SJSA1 (cell line): ENCODE measurements at regions not wholly inside any gene's neighbourhood (a gene's known extent, or its start where the extent isn't known, plus 50 kb on each side); places are given as distances from the start of the nearest gene placed in this dataset.

Experiments used
- DNase-seq, 2 experiments: peaks; one replicate each; pipeline ENCODE4 v3.0.0-alpha.2; 2015 to 2020; ENCODE audit warnings: low spot score in 2 of 2, low read depth in 1 of 2
- H3K27ac ChIP-seq: fragments of 250-450 bp; sonication (Bioruptor Pico); 2 replicates; pipeline ENCODE4 v1.5.1; 2020; ENCODE audit warnings: mild to moderate bottlenecking, moderate library complexity
- H3K27me3 ChIP-seq: fragments of 250-450 bp; sonication (Bioruptor Pico); replicated peaks from 2 replicates; pipeline ENCODE4 v1.5.1; 2020; ENCODE audit warnings: mild to moderate bottlenecking, moderate library complexity
- H3K36me3 ChIP-seq: fragments of 250-450 bp; sonication (Bioruptor Pico); 2 replicates; pipeline ENCODE4 v1.5.1; 2020; ENCODE audit warnings: mild to moderate bottlenecking
- H3K4me1 ChIP-seq: fragments of 250-450 bp; sonication (Bioruptor Pico); replicated peaks from 2 replicates; pipeline ENCODE4 v1.6.1; 2021; ENCODE audit warnings: mild to moderate bottlenecking
- H3K4me3 ChIP-seq: fragments of 250-450 bp; sonication (Bioruptor Pico); 2 replicates; pipeline ENCODE4 v1.5.1; 2020; ENCODE audit warnings: mild to moderate bottlenecking
- H3K9me3 ChIP-seq: fragments of 250-450 bp; sonication (Bioruptor Pico); replicated peaks from 2 replicates; pipeline ENCODE4 v1.5.1; 2020; ENCODE audit warnings: mild to moderate bottlenecking

- H3K36me3 ChIP-seq = no peaks in the 10 kb centered on the region
- no peak for DNase-seq
- no peaks in the 10 kb centered on the region for H3K9me3 ChIP-seq
- H3K4me3 ChIP-seq = no peak overlapping the region
- H3K4me1 ChIP-seq = no peaks in the 10 kb centered on the region
- no peak overlapping the region for H3K27ac ChIP-seq
- no peaks in the 10 kb centered on the region for H3K27me3 ChIP-seq
Observed at GRCh38 chr17:14942526-14943190, 322.5 kb downstream of the PMP22 start.

- Histone ChIP-seq H3K4me1 (no peaks in the 10 kb centered on the region), H3K27me3 (no peaks in the 10 kb centered on the region), H3K27ac (no peak overlapping the region), H3K9me3 (no peaks in the 10 kb centered on the region; the same call in 1 of the 2 replicates), H3K4me3 (no peak overlapping the region), H3K36me3 (no peaks in the 10 kb centered on the region)
- DNase-seq = no peak
Observed at GRCh38 chr17:14940938-14941265, 324.2 kb downstream of the PMP22 start.

GRCh38 chr17:14940108-14940937 lies 324.8 kb downstream of the PMP22 start:
- Histone ChIP-seq H3K27me3 (no peaks in the 10 kb centered on the region), H3K36me3 (no peaks in the 10 kb centered on the region), H3K9me3 (no peaks in the 10 kb centered on the region; the same call in 1 of the 2 replicates), H3K4me1 (no peaks in the 10 kb centered on the region), H3K27ac (no peak overlapping the region), H3K4me3 (no peak overlapping the region)
- no peak for DNase-seq

DNA sequence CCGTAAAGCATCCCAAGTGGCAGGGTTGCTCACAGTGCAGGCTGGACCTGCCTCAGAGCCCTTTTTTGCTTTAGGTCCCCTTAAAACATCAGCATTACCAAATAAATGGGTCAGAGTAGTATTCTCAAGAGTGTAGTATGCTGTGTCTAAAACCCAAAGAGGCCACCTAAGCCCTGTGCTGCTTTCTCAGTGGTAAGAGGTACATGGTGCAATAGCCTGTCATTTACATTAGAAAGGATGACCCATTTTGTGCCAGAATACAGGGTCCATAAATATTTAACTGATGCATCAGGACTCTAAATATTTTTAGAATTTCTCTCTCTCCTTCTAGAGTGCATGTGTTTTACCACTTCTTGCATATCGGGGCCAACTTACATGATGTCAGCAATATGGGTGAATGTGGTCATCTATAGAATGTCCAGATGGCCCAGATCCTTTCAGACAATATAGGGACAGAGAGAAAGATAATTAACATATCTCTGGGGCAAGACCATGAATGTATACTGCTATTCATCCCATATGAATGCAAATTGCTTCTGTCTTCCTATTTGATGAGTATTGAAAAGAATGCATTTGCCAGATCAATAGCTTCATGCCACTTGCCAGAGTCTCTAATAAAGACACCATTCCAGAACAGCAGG lies 329.2 kb downstream of the PMP22 start:
- H3K9me3 ChIP-seq = no peaks in the 10 kb centered on the region; the same call in 1 of the 2 replicates
- H3K27ac ChIP-seq = no peak overlapping the region
- no peaks in the 10 kb centered on the region for H3K27me3 ChIP-seq
- no peaks in the 10 kb centered on the region for H3K4me1 ChIP-seq
- no peak for DNase-seq
- no peaks in the 10 kb centered on the region for H3K36me3 ChIP-seq
- no peak overlapping the region for H3K4me3 ChIP-seq

- Histone ChIP-seq H3K36me3 (no peaks in the 10 kb centered on the region), H3K27ac (no peak overlapping the region), H3K9me3 (no peaks in the 10 kb centered on the region; the same call in 1 of the 2 replicates), H3K4me3 (no peak overlapping the region), H3K27me3 (no peaks in the 10 kb centered on the region), H3K4me1 (no peaks in the 10 kb centered on the region)
- DNase-seq = no peak
Observed at GRCh38 chr17:14935139-14935841, 329.8 kb downstream of the PMP22 start.

DNA sequence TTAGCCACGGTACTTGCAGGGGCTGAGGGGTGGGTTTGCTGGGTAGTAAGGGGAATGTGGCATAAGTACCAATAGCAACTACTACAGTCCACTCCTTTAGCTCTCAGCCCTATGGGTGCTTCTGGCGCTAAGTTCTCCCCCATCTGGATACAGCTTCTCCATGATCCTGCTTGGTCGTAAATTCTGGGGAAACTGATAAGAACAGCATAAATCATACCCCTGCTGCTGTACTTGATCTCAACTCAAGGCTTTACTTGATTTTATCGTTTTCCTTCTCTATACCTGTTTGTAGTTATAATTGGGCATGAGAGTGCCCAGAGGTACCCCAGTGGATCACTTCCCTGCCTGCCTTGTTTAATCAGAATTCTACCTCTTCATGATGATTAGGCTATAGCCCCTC lies 331.4 kb downstream of the PMP22 start:
- Histone ChIP-seq H3K36me3 (no peaks in the 10 kb centered on the region), H3K4me1 (no peaks in the 10 kb centered on the region), H3K27ac (no peak overlapping the region), H3K9me3 (no peaks in the 10 kb centered on the region; the same call in 1 of the 2 replicates), H3K27me3 (no peaks in the 10 kb centered on the region), H3K4me3 (no peak overlapping the region)
- no peak for DNase-seq

- peak; percentile 35 to 58 for DNase-seq
- peaks cover 5% of the 10 kb centered on the region for H3K9me3 ChIP-seq
- H3K27ac ChIP-seq = no peak overlapping the region
- no peak overlapping the region for H3K4me3 ChIP-seq
- H3K36me3 ChIP-seq = no peaks in the 10 kb centered on the region
- no peaks in the 10 kb centered on the region for H3K27me3 ChIP-seq
- H3K4me1 ChIP-seq = no peaks in the 10 kb centered on the region
Observed at GRCh38 chr17:14926526-14927122, 338.5 kb downstream of the PMP22 start.

DNA sequence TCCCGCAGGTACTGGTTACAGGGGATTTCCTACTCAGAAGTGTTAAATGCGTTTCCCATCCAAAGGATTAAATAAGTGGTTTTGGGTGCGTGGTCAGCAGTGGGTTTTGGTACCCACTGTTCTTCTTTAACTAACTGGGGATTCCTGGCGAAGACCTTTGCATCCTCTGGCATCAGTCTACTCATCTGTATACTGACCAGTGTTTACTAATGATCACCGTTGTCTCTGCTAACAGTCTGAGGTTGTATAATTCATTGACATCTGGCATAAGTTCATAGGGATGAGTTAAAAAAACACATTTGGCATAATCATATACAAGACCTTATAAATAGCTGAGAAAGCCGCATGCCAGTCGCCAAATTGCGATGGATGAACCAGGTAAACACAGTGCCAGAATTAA lies 339.1 kb downstream of the PMP22 start:
- H3K4me3 ChIP-seq = no peak overlapping the region
- peaks cover 5% of the 10 kb centered on the region for H3K9me3 ChIP-seq
- no peaks in the 10 kb centered on the region for H3K27me3 ChIP-seq
- DNase-seq = no peak
- no peaks in the 10 kb centered on the region for H3K4me1 ChIP-seq
- no peaks in the 10 kb centered on the region for H3K36me3 ChIP-seq
- no peak overlapping the region for H3K27ac ChIP-seq

DNA sequence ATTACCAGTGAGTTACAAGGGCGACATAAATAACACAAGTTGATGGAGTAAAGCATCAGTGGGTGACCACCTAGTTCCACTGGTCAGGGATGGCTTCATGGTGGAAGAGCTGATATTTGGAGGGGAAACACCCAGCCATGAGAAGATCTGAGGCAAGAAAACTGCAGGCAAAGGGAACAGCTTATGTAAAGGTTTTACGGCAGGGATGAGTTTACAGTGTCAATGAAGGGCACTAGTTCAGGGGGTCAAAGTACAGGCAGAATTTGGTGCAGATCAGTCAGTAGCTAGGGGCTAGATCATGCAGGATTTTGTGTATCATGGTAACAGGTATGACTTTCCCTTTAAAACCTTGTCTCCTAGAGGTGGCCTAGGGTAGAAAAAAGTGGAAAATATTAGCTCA lies 339.6 kb downstream of the PMP22 start:
- DNase-seq = no peak
- H3K36me3 ChIP-seq = no peaks in the 10 kb centered on the region
- no peaks in the 10 kb centered on the region for H3K27me3 ChIP-seq
- peaks cover 5% of the 10 kb centered on the region for H3K9me3 ChIP-seq
- no peaks in the 10 kb centered on the region for H3K4me1 ChIP-seq
- no peak overlapping the region for H3K27ac ChIP-seq
- no peak overlapping the region for H3K4me3 ChIP-seq

- no peak for DNase-seq
- H3K27ac ChIP-seq = no peak overlapping the region
- no peak overlapping the region for H3K4me3 ChIP-seq
- H3K9me3 ChIP-seq = peaks cover 5% of the 10 kb centered on the region
- no peaks in the 10 kb centered on the region for H3K27me3 ChIP-seq
- no peaks in the 10 kb centered on the region for H3K36me3 ChIP-seq
- H3K4me1 ChIP-seq = peaks cover 8% of the 10 kb centered on the region
Observed at GRCh38 chr17:14923981-14924380, 341.1 kb downstream of the PMP22 start.

DNA sequence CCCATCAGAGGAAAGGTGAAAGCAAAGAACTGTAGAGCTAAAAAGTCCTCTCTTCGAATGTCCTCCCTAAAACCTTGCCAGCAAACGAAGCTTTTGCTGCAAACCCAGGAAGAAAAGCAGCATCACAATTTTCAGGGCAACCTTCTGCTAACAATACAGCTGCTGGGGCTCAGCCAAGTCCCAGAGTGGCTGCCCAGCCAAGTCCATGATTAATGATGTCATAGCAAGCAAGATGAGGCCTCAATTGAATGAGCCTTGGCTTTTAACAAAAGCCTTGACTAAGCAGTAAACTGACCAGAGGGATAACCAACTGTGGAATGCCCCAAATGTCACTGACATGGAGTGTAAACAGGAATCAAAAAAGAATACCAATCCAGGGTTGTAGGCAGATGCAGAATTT lies 342.7 kb downstream of the PMP22 start:
- no peak for DNase-seq
- peaks cover 22% of the 10 kb centered on the region for H3K4me1 ChIP-seq
- no peaks in the 10 kb centered on the region for H3K36me3 ChIP-seq
- no peak overlapping the region for H3K4me3 ChIP-seq
- H3K27ac ChIP-seq = no peak overlapping the region
- H3K27me3 ChIP-seq = no peaks in the 10 kb centered on the region
- peaks cover 5% of the 10 kb centered on the region for H3K9me3 ChIP-seq

- Histone ChIP-seq H3K27me3 (no peaks in the 10 kb centered on the region), H3K4me1 (peaks cover 22% of the 10 kb centered on the region), H3K9me3 (peaks cover 5% of the 10 kb centered on the region), H3K36me3 (no peaks in the 10 kb centered on the region), H3K4me3 (no peak overlapping the region), H3K27ac (no peak overlapping the region)
- DNase-seq = no peak
Observed at GRCh38 chr17:14921936-14922335, 343.2 kb downstream of the PMP22 start.

DNA sequence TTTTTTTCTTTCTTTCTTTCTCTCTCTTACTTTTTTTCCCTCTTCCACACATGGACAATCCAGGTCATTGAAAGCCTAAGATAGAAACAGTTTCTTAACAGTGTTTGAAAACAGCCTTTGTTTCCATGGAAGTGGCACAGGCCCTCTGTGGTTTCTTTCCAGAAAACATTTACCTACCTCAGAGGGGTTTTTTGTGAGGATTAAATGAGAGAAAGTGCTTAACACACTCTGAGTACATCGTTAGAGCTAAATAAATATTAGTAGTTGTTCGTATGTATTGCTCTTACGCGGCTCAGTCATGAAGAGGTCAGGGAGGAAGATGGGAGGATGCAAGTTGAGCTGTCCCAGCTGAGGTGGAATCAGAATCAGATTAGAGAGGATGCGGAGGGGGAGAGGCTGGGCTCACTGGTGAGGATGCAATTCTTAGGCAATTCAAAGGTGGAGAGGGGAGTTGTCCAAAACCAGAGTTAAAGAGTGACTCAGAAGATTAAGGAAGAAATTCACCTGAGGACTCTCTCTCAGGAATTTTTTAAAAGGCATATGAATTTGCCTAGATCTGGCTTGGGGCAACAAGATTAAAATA lies 345.4 kb downstream of the PMP22 start:
- Histone ChIP-seq H3K9me3 (peaks cover 5% of the 10 kb centered on the region; the same call in 1 of the 2 replicates), H3K27ac (peak overlapping the region; percentile 40), H3K27me3 (no peaks in the 10 kb centered on the region), H3K36me3 (no peaks in the 10 kb centered on the region), H3K4me1 (peaks cover 22% of the 10 kb centered on the region), H3K4me3 (no peak overlapping the region)
- peak in 1 of 2 experiments; percentile 28 for DNase-seq
